H9 (cell line): ENCODE measurements at regions not wholly inside any gene's neighbourhood (a gene's known extent, or its start where the extent isn't known, plus 50 kb on each side); places are given as distances from the start of the nearest gene placed in this dataset.

ENCODE experiments used
- DNase-seq: peaks from one replicate; pipeline ENCODE4 v3.0.0-alpha.2; 2017
- H2AFZ ChIP-seq: one replicate; pipeline ENCODE4 v1.6.1; 2013; ENCODE audit warnings: mild to moderate bottlenecking, low read length, control low read depth, moderate library complexity
- H2AK5ac ChIP-seq: 2 replicates; pipeline ENCODE4 v1.6.1; 2013; ENCODE audit warnings: low read length, control low read depth, mixed read lengths; ENCODE audit not compliant: insufficient read length
- H2BK120ac ChIP-seq: one replicate; pipeline ENCODE4 v1.6.1; 2013; ENCODE audit warnings: low read depth, mild to moderate bottlenecking, low read length, control low read depth, inconsistent platforms; ENCODE audit not compliant: poor library complexity, severe bottlenecking
- H2BK12ac ChIP-seq: 2 replicates; pipeline ENCODE4 v1.6.1; 2013; ENCODE audit warnings: low read length, control low read depth, mixed read lengths, low read depth; ENCODE audit not compliant: insufficient read length
- H2BK15ac ChIP-seq: 2 replicates; pipeline ENCODE4 v1.6.1; 2013; ENCODE audit warnings: low read depth, low read length, control low read depth
- H2BK20ac ChIP-seq: one replicate; pipeline ENCODE4 v1.6.1; 2013; ENCODE audit warnings: low read depth, mild to moderate bottlenecking, low read length, control low read depth, inconsistent platforms; ENCODE audit not compliant: poor library complexity, severe bottlenecking
- H2BK5ac ChIP-seq: 2 replicates; pipeline ENCODE4 v1.6.1; 2013; ENCODE audit warnings: low read length, control low read depth, mixed read lengths; ENCODE audit not compliant: insufficient read length
- H3K14ac ChIP-seq: 2 replicates; pipeline ENCODE4 v1.6.1; 2013; ENCODE audit warnings: low read length, control low read depth; ENCODE audit not compliant: insufficient read depth
- H3K18ac ChIP-seq: 2 replicates; pipeline ENCODE4 v1.6.1; 2013; ENCODE audit warnings: low read depth, mild to moderate bottlenecking, mixed read lengths, low read length, control low read depth; ENCODE audit not compliant: insufficient read length
- H3K23ac ChIP-seq: 2 replicates; pipeline ENCODE4 v1.6.1; 2013; ENCODE audit warnings: low read length, control low read depth, mixed read lengths, low read depth; ENCODE audit not compliant: insufficient read length
- H3K23me2 ChIP-seq: 2 replicates; pipeline ENCODE4 v1.6.1; 2013; ENCODE audit warnings: low read depth, mild to moderate bottlenecking, mixed read lengths, low read length, control low read depth; ENCODE audit not compliant: insufficient read length, poor library complexity, severe bottlenecking
- H3K27ac ChIP-seq: 2 replicates; pipeline ENCODE4 v1.5.1; 2013; ENCODE audit warnings: low read length, control low read depth, mixed read lengths, low read depth; ENCODE audit not compliant: insufficient read length
- H3K27me3 ChIP-seq: 2 replicates; pipeline ENCODE4 v1.6.1; 2013; ENCODE audit warnings: low read length, control low read depth, inconsistent platforms; ENCODE audit not compliant: insufficient read depth
- H3K4ac ChIP-seq: 2 replicates; pipeline ENCODE4 v1.6.1; 2013; ENCODE audit warnings: low read depth, mild to moderate bottlenecking, control low read depth, inconsistent platforms, low read length, moderate library complexity
- H3K4me1 ChIP-seq: 2 replicates; pipeline ENCODE4 v1.6.1; 2013; ENCODE audit warnings: low read length, control low read depth, inconsistent platforms; ENCODE audit not compliant: insufficient read depth
- H3K4me2 ChIP-seq: 2 replicates; pipeline ENCODE4 v1.6.1; 2013; ENCODE audit warnings: low read length, control low read depth, mixed read lengths; ENCODE audit not compliant: insufficient read length, insufficient read depth
- H3K56ac ChIP-seq: 2 replicates; pipeline ENCODE4 v1.6.1; 2013; ENCODE audit warnings: low read depth, mild to moderate bottlenecking, mixed read lengths, low read length, control low read depth; ENCODE audit not compliant: insufficient read length
- H3K79me1 ChIP-seq: 2 replicates; pipeline ENCODE4 v1.6.1; 2013; ENCODE audit warnings: low read depth, mild to moderate bottlenecking, moderate library complexity, low read length, control low read depth, inconsistent platforms; ENCODE audit not compliant: insufficient read depth, poor library complexity, severe bottlenecking
- H3K79me2 ChIP-seq: 2 replicates; pipeline ENCODE4 v1.6.1; 2013; ENCODE audit warnings: low read length, control low read depth, inconsistent platforms; ENCODE audit not compliant: insufficient read depth
- H3K9ac ChIP-seq: 2 replicates; pipeline ENCODE4 v1.6.1; 2013; ENCODE audit warnings: low read length, control low read depth, mixed read lengths; ENCODE audit not compliant: insufficient read length; ENCODE audit errors: extremely low read depth
- H3K9me3 ChIP-seq: one replicate; pipeline ENCODE4 v1.6.1; 2013; ENCODE audit warnings: low read depth, low read length, inconsistent platforms; ENCODE audit not compliant: control insufficient read depth
- H3T11ph ChIP-seq: one replicate; pipeline ENCODE4 v1.6.1; 2013; ENCODE audit warnings: mild to moderate bottlenecking, low read length, control low read depth, inconsistent platforms
- H4K20me1 ChIP-seq: one replicate; pipeline ENCODE4 v1.6.1; 2013; ENCODE audit not compliant: control insufficient read depth, insufficient read length, insufficient read depth
- H4K5ac ChIP-seq: 2 replicates; pipeline ENCODE4 v1.6.1; 2013; ENCODE audit warnings: low read depth, mild to moderate bottlenecking, mixed read lengths, low read length, control low read depth; ENCODE audit not compliant: insufficient read length
- H4K8ac ChIP-seq: replicated peaks from 2 replicates; pipeline ENCODE4 v1.6.1; 2013; ENCODE audit warnings: low read length, control low read depth, mixed read lengths, low read depth; ENCODE audit not compliant: insufficient read length
- H4K91ac ChIP-seq: 2 replicates; pipeline ENCODE4 v1.6.1; 2013; ENCODE audit warnings: low read depth, mild to moderate bottlenecking, moderate library complexity, mixed read lengths, low read length, control low read depth; ENCODE audit not compliant: insufficient read length
- H3K27ac Mint-ChIP-seq, 3 experiments: 2 replicates in 2 of 3; 3 replicates in 1 of 3; pipeline ENCODE4 v1.8.0; 2020 to 2021; ENCODE audit warnings: mixed read lengths in 3 of 3, mild to moderate bottlenecking in 1 of 3, moderate library complexity in 1 of 3
- H3K27me3 Mint-ChIP-seq: 2 replicates; pipeline ENCODE4 v1.8.0; 2021; ENCODE audit warnings: low read depth, mild to moderate bottlenecking, moderate library complexity, mixed read lengths
- H3K36me3 Mint-ChIP-seq, 3 experiments: 2 replicates in 2 of 3; 3 replicates in 1 of 3; pipeline ENCODE4 v1.8.0; 2020 to 2021; ENCODE audit warnings: low read depth in 3 of 3, mixed read lengths in 3 of 3; ENCODE audit not compliant: insufficient read depth in 1 of 3
- H3K4me1 Mint-ChIP-seq, 2 experiments: 2 replicates each; pipeline ENCODE4 v1.8.0; 2020; ENCODE audit warnings: mixed read lengths in 2 of 2
- H3K4me3 Mint-ChIP-seq, 2 experiments: 2 replicates in 1 of 2; 3 replicates in 1 of 2; pipeline ENCODE4 v1.8.0; 2020 to 2021; ENCODE audit warnings: mild to moderate bottlenecking in 2 of 2, mixed read lengths in 2 of 2, moderate library complexity in 1 of 2
- H3K9me3 Mint-ChIP-seq, 2 experiments: 2 replicates in 1 of 2; 3 replicates in 1 of 2; pipeline ENCODE4 v1.8.0; 2020; ENCODE audit warnings: mild to moderate bottlenecking in 2 of 2, mixed read lengths in 2 of 2, moderate library complexity in 1 of 2
- WGBS: extraction: QIAGEN DNeasy Blood & Tissue Kit; methylation state at CpG from one replicate; pipeline ENCODE4 v1.1.7; 2013; ENCODE audit warnings: missing lambda C conversion rate, low lambda C conversion rate, mixed read lengths; ENCODE audit not compliant: insufficient read length; ENCODE audit errors: extremely low coverage; 5-methylcytosine and 5-hydroxymethylcytosine counted together
- TF ChIP-seq, protein P1 (sequence below): fragments of 200-600 bp; sonication (generic); conservative IDR thresholded peaks from 3 replicates; pipeline ENCODE4 v1.8.0; 2021; ENCODE audit warnings: antibody characterized with exemption, mild to moderate bottlenecking

DNA sequence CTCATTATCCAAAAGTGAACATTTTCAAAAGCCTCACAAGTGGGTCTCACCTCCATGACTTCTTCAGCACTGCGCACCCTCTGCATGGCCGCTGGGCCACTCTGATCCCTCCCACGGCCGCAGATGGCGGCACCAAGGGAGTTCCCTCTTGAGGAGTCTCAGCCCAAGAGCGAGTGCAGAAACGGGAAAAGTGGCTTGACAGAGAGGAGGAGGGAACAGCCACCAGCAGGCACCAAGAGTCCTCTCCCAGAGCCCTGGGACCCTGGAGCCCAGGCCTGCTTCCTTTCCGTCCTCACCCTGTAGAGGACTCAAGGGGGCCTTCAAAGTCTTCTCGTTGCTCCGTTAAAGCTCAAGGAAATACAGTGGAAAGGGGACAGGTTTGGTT is 230.2 kb upstream of the DIO3 start:
- no peak overlapping the region for H3K14ac ChIP-seq
- H3K4me2 ChIP-seq: no peak overlapping the region
- H2BK5ac ChIP-seq: no peak overlapping the region
- no peak overlapping the region for H2BK20ac ChIP-seq
- H3K9me3 Mint-ChIP-seq: no peaks in the 10 kb centered on the region
- no peaks in the 10 kb centered on the region for H3K9me3 ChIP-seq
- no peak overlapping the region for H2BK120ac ChIP-seq
- peaks cover 5% of the 10 kb centered on the region for H3K27me3 Mint-ChIP-seq
- H3K4me1 ChIP-seq: no peaks in the 10 kb centered on the region
- no CpG with 5 or more reads among the region's 10 CpGs for whole genome bisulfite sequencing
- no peak overlapping the region for H3K27ac ChIP-seq
- H3K4me3 Mint-ChIP-seq: no peak overlapping the region
- no peak overlapping the region for H3K23ac ChIP-seq
- peaks cover 9 to 14% of the 10 kb centered on the region in 2 experiments for H3K4me1 Mint-ChIP-seq
- no peak overlapping the region for H3K9ac ChIP-seq
- no peaks in the 10 kb centered on the region for H3K79me2 ChIP-seq
- no peak overlapping the region for H3T11ph ChIP-seq
- H3K27ac Mint-ChIP-seq: no peak overlapping the region
- no peak overlapping the region for H2AFZ ChIP-seq
- no peaks in the 10 kb centered on the region for H3K79me1 ChIP-seq
- H2BK12ac ChIP-seq: no peak overlapping the region
- H2AK5ac ChIP-seq: no peak overlapping the region
- no peak overlapping the region for H4K8ac ChIP-seq
- H4K91ac ChIP-seq: no peak overlapping the region
- no peak overlapping the region for H3K56ac ChIP-seq
- no peak overlapping the region for H3K18ac ChIP-seq
- H4K5ac ChIP-seq: no peak overlapping the region
- no peaks in the 10 kb centered on the region for H3K23me2 ChIP-seq
- no peak for DNase-seq
- H3K4ac ChIP-seq: no peak overlapping the region
- no peaks in the 10 kb centered on the region; a peak in 1 of 7 replicates for H3K36me3 Mint-ChIP-seq
- H2BK15ac ChIP-seq: no peak overlapping the region
- no peaks in the 10 kb centered on the region for H4K20me1 ChIP-seq
- no peaks in the 10 kb centered on the region; the same call in 1 of the 2 replicates for H3K27me3 ChIP-seq
- TF ChIP-seq, protein P1, sequence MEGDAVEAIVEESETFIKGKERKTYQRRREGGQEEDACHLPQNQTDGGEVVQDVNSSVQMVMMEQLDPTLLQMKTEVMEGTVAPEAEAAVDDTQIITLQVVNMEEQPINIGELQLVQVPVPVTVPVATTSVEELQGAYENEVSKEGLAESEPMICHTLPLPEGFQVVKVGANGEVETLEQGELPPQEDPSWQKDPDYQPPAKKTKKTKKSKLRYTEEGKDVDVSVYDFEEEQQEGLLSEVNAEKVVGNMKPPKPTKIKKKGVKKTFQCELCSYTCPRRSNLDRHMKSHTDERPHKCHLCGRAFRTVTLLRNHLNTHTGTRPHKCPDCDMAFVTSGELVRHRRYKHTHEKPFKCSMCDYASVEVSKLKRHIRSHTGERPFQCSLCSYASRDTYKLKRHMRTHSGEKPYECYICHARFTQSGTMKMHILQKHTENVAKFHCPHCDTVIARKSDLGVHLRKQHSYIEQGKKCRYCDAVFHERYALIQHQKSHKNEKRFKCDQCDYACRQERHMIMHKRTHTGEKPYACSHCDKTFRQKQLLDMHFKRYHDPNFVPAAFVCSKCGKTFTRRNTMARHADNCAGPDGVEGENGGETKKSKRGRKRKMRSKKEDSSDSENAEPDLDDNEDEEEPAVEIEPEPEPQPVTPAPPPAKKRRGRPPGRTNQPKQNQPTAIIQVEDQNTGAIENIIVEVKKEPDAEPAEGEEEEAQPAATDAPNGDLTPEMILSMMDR: no peak
